GM23338 (cell line): ENCODE measurements at regions not wholly inside any gene's neighbourhood (a gene's known extent, or its start where the extent isn't known, plus 50 kb on each side); places are given as distances from the start of the nearest gene placed in this dataset.

Source experiments
- ATAC-seq: fragments of 200-7000 bp; cut with Tn5 transposase; 3 replicates; pipeline ENCODE4 v1.9.1; 2020
- DNase-seq: peaks from one replicate; pipeline ENCODE4 v3.0.0-alpha.2; 2015; ENCODE audit warnings: low spot score
- H2AFZ ChIP-seq: fragments of 200-600 bp; sonication (generic); 2 replicates; pipeline ENCODE4 v1.8.0; 2016; ENCODE audit warnings: antibody characterized with exemption, mild to moderate bottlenecking, moderate library complexity
- H3F3A ChIP-seq: fragments of 200-600 bp; sonication (generic); replicated peaks from 2 replicates; pipeline ENCODE4 v1.8.0; 2017; ENCODE audit warnings: antibody characterized with exemption, mixed run types, low read depth
- H3K27ac ChIP-seq: fragments of 200-600 bp; sonication (generic); 2 replicates; pipeline ENCODE4 v1.6.1; 2016; ENCODE audit warnings: low read depth
- H3K27me3 ChIP-seq: fragments of 200-600 bp; sonication (generic); 2 replicates; pipeline ENCODE4 v1.8.0; 2016; ENCODE audit warnings: mild to moderate bottlenecking, mixed run types, moderate library complexity; ENCODE audit not compliant: insufficient read depth
- H3K36me3 ChIP-seq: fragments of 200-600 bp; sonication (generic); 2 replicates; pipeline ENCODE4 v1.8.0; 2016; ENCODE audit warnings: mild to moderate bottlenecking; ENCODE audit not compliant: insufficient read depth
- H3K4me1 ChIP-seq: fragments of 200-600 bp; sonication (generic); 2 replicates; pipeline ENCODE4 v1.8.0; 2016; ENCODE audit warnings: mild to moderate bottlenecking, moderate library complexity; ENCODE audit not compliant: insufficient read depth
- H3K4me2 ChIP-seq: fragments of 200-600 bp; sonication (generic); 2 replicates; pipeline ENCODE4 v1.7.1; 2017; ENCODE audit warnings: mixed run types
- H3K4me3 ChIP-seq: fragments of 200-600 bp; sonication (generic); 2 replicates; pipeline ENCODE4 v1.6.1; 2016; ENCODE audit warnings: mixed run types
- H3K79me2 ChIP-seq: fragments of 200-600 bp; sonication (generic); replicated peaks from 2 replicates; pipeline ENCODE4 v1.8.0; 2017; ENCODE audit warnings: mild to moderate bottlenecking; ENCODE audit not compliant: insufficient read depth
- H3K9me2 ChIP-seq: fragments of 200-600 bp; sonication (generic); 2 replicates; pipeline ENCODE4 v1.8.0; 2017; ENCODE audit not compliant: insufficient read depth
- H4K20me1 ChIP-seq: fragments of 200-600 bp; sonication (generic); replicated peaks from 2 replicates; pipeline ENCODE4 v1.8.0; 2017; ENCODE audit warnings: mild to moderate bottlenecking; ENCODE audit not compliant: insufficient read depth
- H3K27ac Mint-ChIP-seq: 2 replicates; pipeline ENCODE4 v1.8.0; 2020; ENCODE audit warnings: inconsistent platforms, mild to moderate bottlenecking, moderate library complexity, mixed read lengths
- H3K27me3 Mint-ChIP-seq: 3 replicates; pipeline ENCODE4 v1.8.0; 2022; ENCODE audit warnings: low read depth, mild to moderate bottlenecking, moderate library complexity, mixed read lengths, inconsistent platforms; ENCODE audit not compliant: insufficient read depth, poor library complexity
- H3K36me3 Mint-ChIP-seq: 3 replicates; pipeline ENCODE4 v1.8.0; 2021; ENCODE audit warnings: low read depth, mild to moderate bottlenecking, inconsistent platforms, moderate library complexity, mixed read lengths
- H3K4me1 Mint-ChIP-seq: 3 replicates; pipeline ENCODE4 v1.8.0; 2020; ENCODE audit warnings: mild to moderate bottlenecking, inconsistent platforms, mixed read lengths
- H3K4me3 Mint-ChIP-seq: 3 replicates; pipeline ENCODE4 v1.8.0; 2021; ENCODE audit warnings: moderate library complexity, mild to moderate bottlenecking, inconsistent platforms, mixed read lengths
- H3K9me3 Mint-ChIP-seq: 3 replicates; pipeline ENCODE4 v1.8.0; 2020; ENCODE audit warnings: moderate library complexity, mild to moderate bottlenecking, inconsistent platforms, mixed read lengths
- CREB1 ChIP-seq: fragments of 250-450 bp; sonication (Bioruptor Pico); IDR thresholded peaks from 2 replicates; pipeline ENCODE4 v1.5.0; 2020; ENCODE audit warnings: low read depth, mild to moderate bottlenecking, moderate library complexity
- EZH2 ChIP-seq: fragments of 200-600 bp; sonication (generic); IDR thresholded peaks from one replicate; pipeline ENCODE4 v1.8.0; 2017; ENCODE audit warnings: antibody characterized with exemption, mild to moderate bottlenecking, low read depth; ENCODE audit not compliant: unreplicated experiment
- EZH2phosphoT487 ChIP-seq: fragments of 200-600 bp; sonication (generic); IDR thresholded peaks from one replicate; pipeline ENCODE4 v1.8.1; 2018; ENCODE audit warnings: antibody characterized with exemption; ENCODE audit not compliant: unreplicated experiment
- NANOG ChIP-seq: IDR thresholded peaks from 2 replicates; pipeline ENCODE4 v1.6.1; 2016; ENCODE audit warnings: antibody characterized with exemption, borderline replicate concordance
- POLR2AphosphoS5 ChIP-seq: IDR thresholded peaks from 2 replicates; pipeline ENCODE4 v1.6.1; 2016; ENCODE audit warnings: antibody characterized with exemption, low read depth
- STAT1 ChIP-seq: IDR thresholded peaks from one replicate; pipeline ENCODE4 v1.6.1; 2016; ENCODE audit warnings: antibody characterized with exemption; ENCODE audit not compliant: unreplicated experiment
- ZNF114 ChIP-seq: fragments of 250-450 bp; sonication (Bioruptor Pico); IDR thresholded peaks from 2 replicates; pipeline ENCODE4 v1.5.0; 2020; ENCODE audit warnings: mild to moderate bottlenecking, moderate library complexity
- ZNF462 ChIP-seq: fragments of 250-450 bp; sonication (Bioruptor Pico); IDR thresholded peaks from 2 replicates; pipeline ENCODE4 v1.5.0; 2020; ENCODE audit warnings: mild to moderate bottlenecking, moderate library complexity

GRCh38 chr4:124854968-124855367 is 142.4 kb upstream of the ANKRD50 start (continued):
- TF ChIP-seq EZH2phosphoT487: no peak

GRCh38 chr4:124851741-124852140 is 139.2 kb upstream of the ANKRD50 start:
- no peak overlapping the region for H3K4me3 Mint-ChIP-seq
- no peak for TF ChIP-seq EZH2phosphoT487
- TF ChIP-seq ZNF462 (CRISPR knock-in tag): no peak
- TF ChIP-seq CREB1 (CRISPR knock-in tag): no peak
- no peak for TF ChIP-seq POLR2AphosphoS5
- TF ChIP-seq EZH2: no peak
- no peak for TF ChIP-seq ZNF114 (CRISPR knock-in tag)
- TF ChIP-seq STAT1: no peak
- no peak for TF ChIP-seq NANOG
- no peaks in the 10 kb centered on the region for H3K9me3 Mint-ChIP-seq
- Histone ChIP-seq H3K4me3 (no peak overlapping the region), H3K9me2 (peaks cover 13% of the 10 kb centered on the region; the same call in 1 of the 2 replicates), H2AFZ (no peak overlapping the region), H3K79me2 (no peaks in the 10 kb centered on the region), H3K27ac (no peak overlapping the region), H3K27me3 (no peaks in the 10 kb centered on the region), H3K4me2 (no peak overlapping the region), H3K36me3 (no peaks in the 10 kb centered on the region), H3K4me1 (no peaks in the 10 kb centered on the region), H3F3A (no peaks in the 10 kb centered on the region), H4K20me1 (no peaks in the 10 kb centered on the region)
- H3K27me3 Mint-ChIP-seq: no peaks in the 10 kb centered on the region
- DNase-seq: no peak
- ATAC-seq: no peak
- no peak overlapping the region for H3K27ac Mint-ChIP-seq
- no peaks in the 10 kb centered on the region for H3K4me1 Mint-ChIP-seq
- no peaks in the 10 kb centered on the region; the same call in 1 of the 3 replicates for H3K36me3 Mint-ChIP-seq
